BJ (cell line): ENCODE measurements at regions not wholly inside any gene's neighbourhood (a gene's known extent, or its start where the extent isn't known, plus 50 kb on each side); places are given as distances from the start of the nearest gene placed in this dataset.

Experiments used
- CTCF ChIA-PET: fragments of 350-600 bp; formaldehyde crosslinking; extraction: SDS; loops from one replicate; lab custom pipeline; 2021; ENCODE audit warnings: antibody characterized with exemption, inconsistent platforms; lab: Yijun Ruan, JAX
- POLR2A ChIA-PET: fragments of 300-600 bp; sonication (Branson Sonifier 250); formaldehyde crosslinking; extraction: SDS; loops from one replicate; lab custom pipeline; 2021; ENCODE audit warnings: antibody characterized with exemption; lab: Charles Lee
- DNase-seq: peaks from one replicate; pipeline ENCODE4 v3.0.0-alpha.2; 2011; ENCODE audit warnings: low read depth
- H3K27me3 ChIP-seq: 2 replicates; pipeline ENCODE4 v1.6.0; 2011; ENCODE audit warnings: low read length; ENCODE audit not compliant: control insufficient read depth, insufficient read depth
- H3K36me3 ChIP-seq: 2 replicates; pipeline ENCODE4 v1.5.1; 2011; ENCODE audit warnings: low read length; ENCODE audit not compliant: control insufficient read depth, insufficient read depth
- H3K4me3 ChIP-seq: 2 replicates; pipeline ENCODE4 v1.5.1; 2011; ENCODE audit warnings: low read depth, mild to moderate bottlenecking, control low read depth, low read length
- CTCF ChIP-seq: IDR thresholded peaks from 2 replicates; pipeline ENCODE4 v1.5.1; 2011; ENCODE audit warnings: low read depth, mild to moderate bottlenecking, control low read depth, inconsistent platforms, low read length, moderate library complexity; ENCODE audit not compliant: insufficient read depth

DNA sequence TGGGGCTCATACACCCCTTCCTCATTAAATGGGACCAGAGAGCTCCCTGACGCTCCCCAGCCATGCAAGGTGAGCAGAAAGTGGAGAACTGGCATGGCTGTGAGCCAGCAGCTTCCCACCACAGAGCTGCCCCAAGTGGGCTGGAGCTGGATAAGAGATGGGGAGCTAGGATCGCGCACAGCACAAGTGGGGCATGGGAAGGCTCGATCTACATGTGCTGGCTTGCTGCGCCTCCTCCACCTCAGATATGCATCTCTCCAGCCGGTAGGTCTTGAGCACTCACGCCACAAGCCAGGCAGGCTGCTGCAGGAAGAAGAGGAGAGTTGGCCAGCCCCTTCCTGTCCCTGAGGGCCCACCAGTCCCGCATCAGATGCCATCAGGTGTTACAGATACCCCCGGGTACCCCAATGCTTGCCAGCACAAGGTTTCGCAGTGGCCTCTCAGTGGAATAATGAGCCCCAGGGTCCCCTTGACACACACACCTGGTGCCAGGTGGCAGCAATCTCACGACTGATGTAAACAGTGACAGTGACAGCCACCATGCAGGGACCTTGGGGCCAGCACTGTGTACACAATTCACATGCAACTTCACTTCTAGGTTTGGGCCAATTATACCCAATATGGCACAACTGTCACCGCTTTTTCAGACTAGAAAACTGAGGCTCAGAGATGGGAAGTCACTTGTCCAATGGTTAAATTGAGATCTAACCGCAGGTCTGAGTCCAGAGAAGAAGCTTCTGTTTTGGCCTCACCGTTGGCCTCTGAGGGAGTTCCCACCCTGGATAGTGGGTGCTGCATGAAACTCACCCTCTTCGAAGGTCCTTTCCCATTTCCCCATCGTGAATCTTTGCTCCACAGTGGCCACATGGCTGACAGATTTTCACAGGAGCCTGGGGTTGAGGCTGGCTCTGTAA is 79.3 kb downstream of the OAT start:
- H3K4me3 ChIP-seq, result no peak overlapping the region
- POLR2A ChIA-PET, result interaction anchor here (0.5 to 0.7 kb wide), 2 partner anchors 15 to 450 kb away, joined by 3 to 16 read pairs; no protein-coding TSS in a partner anchor
- H3K27me3 ChIP-seq, result no peaks in the 10 kb centered on the region
- CTCF ChIA-PET, result interaction anchor here (1.6 to 1.8 kb wide), 2 partner anchors 44 to 50 kb away, joined by 4 read pairs; no protein-coding TSS in a partner anchor
- no peak for DNase-seq
- H3K36me3 ChIP-seq, result no peaks in the 10 kb centered on the region
- no peak for TF ChIP-seq CTCF

DNA sequence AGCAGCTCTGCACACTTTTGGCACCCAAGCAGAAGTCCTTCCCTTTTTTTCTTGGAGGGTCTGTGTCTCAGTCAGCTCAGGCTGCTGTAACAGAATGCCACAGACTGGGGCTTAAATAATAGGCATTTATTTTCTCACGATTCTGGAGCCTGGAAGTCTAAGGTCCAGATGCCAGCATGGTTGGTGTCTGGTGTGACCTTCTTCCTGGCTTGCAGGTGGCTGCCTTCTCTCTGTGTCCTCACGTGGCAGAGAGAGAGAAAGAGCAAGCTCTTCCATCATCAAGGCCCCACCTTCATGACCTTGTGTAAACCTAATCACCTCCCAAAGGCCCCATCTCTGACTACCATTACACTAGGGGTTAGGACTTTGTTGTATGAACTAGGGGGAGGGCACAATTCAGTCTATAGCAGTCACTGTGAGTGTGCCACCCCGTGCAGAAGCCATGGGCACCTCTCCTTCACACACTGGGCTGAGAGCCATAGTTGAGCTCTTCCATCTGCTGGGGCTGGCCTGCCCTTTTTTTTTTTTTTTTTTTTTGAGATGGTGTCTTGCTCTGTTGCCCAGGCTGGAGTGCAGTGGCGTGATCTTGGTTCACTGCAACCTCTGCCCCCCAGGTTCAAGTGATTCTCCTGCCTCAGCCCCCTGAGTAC is 80.3 kb downstream of the OAT start:
- ChIA-PET CTCF (interaction anchor here (1.8 kb wide), 1 partner anchor 43 kb away, joined by 4 read pairs; no protein-coding TSS in a partner anchor), POLR2A (no interaction called here)
- TF ChIP-seq CTCF, result no peak
- DNase-seq, result no peak
- Histone ChIP-seq H3K4me3 (no peak overlapping the region), H3K27me3 (no peaks in the 10 kb centered on the region), H3K36me3 (no peaks in the 10 kb centered on the region)

DNA sequence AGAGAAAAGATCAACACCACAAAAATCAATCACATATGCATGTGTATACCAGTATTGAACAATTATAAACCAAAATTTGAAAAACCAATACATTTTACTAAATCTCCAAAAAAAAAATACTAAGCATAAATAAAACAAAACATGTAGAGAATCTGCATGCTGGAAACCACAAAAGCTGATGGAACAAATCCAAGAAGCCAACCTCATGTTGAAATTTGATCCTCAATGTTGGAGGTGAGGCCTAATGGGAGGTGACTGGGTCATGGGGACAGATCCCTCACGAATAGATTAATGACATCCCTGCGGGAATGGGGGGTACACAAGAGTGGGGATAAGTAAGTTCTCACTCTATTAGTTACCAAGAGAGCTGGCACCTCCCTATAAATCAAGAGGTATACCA is 82.5 kb downstream of the OAT start:
- TF ChIP-seq CTCF, result no peak
- Histone ChIP-seq H3K27me3 (no peaks in the 10 kb centered on the region), H3K36me3 (no peaks in the 10 kb centered on the region), H3K4me3 (no peak overlapping the region)
- ChIA-PET POLR2A (no interaction called here), CTCF (interaction anchor here (0.7 kb wide), 1 partner anchor 342 kb away, joined by 3 read pairs; no protein-coding TSS in a partner anchor)
- DNase-seq, result no peak

DNA sequence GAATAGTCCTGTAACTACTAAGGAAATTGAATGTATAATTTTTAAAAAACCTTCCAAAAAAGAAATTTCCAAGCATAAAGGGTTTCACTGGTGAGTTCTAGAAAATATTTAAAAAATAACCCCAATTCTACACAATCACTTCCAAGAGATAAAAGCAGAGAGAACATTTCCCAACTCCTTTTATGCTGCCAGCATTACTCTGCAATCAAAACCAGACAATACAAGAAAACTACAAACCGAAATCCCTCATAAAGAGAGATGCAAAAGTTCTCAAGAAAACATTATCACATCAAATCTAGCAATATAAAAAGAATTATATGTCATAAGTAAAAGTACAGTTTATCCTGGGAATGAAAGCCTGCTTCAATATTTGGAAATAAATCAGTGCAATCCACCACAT is 84.8 kb downstream of the OAT start:
- no peaks in the 10 kb centered on the region for H3K27me3 ChIP-seq
- DNase-seq, result no peak
- POLR2A ChIA-PET, result no interaction called here

More for the DNA sequence above, 84.8 kb downstream of the OAT start:
- CTCF ChIA-PET, result no interaction called here
- no peak overlapping the region for H3K4me3 ChIP-seq
- H3K36me3 ChIP-seq, result no peaks in the 10 kb centered on the region
- no peak for TF ChIP-seq CTCF
